Uterus (tissue), 2 donors: ENCODE measurements at regions not wholly inside any gene's neighbourhood (a gene's known extent, or its start where the extent isn't known, plus 50 kb on each side); places are given as distances from the start of the nearest gene placed in this dataset.

Experiments used
- POLR2A ChIP-seq, 2 donors: fragments of 450-650 bp; IDR thresholded peaks; one replicate each; pipeline ENCODE4 v1.6.1; 2016; ENCODE audit warnings: antibody characterized with exemption in 2 of 2, mild to moderate bottlenecking in 1 of 2, moderate library complexity in 1 of 2
- TF ChIP-seq, protein P1 (sequence below), 4 experiments: fragments of 200-600 bp in 2 of 4; fragments of 450-650 bp in 2 of 4; sonication (generic) in 2 of 4; IDR thresholded peaks; one replicate each; pipeline ENCODE4 v1.5.1; 2016 to 2019; ENCODE audit warnings: antibody characterized with exemption in 4 of 4, mild to moderate bottlenecking in 2 of 4, moderate library complexity in 1 of 4

- TF ChIP-seq, protein P1, sequence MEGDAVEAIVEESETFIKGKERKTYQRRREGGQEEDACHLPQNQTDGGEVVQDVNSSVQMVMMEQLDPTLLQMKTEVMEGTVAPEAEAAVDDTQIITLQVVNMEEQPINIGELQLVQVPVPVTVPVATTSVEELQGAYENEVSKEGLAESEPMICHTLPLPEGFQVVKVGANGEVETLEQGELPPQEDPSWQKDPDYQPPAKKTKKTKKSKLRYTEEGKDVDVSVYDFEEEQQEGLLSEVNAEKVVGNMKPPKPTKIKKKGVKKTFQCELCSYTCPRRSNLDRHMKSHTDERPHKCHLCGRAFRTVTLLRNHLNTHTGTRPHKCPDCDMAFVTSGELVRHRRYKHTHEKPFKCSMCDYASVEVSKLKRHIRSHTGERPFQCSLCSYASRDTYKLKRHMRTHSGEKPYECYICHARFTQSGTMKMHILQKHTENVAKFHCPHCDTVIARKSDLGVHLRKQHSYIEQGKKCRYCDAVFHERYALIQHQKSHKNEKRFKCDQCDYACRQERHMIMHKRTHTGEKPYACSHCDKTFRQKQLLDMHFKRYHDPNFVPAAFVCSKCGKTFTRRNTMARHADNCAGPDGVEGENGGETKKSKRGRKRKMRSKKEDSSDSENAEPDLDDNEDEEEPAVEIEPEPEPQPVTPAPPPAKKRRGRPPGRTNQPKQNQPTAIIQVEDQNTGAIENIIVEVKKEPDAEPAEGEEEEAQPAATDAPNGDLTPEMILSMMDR (IDR thresholded peaks at IDR 0.05): no peak
- TF ChIP-seq POLR2A (IDR thresholded peaks at IDR 0.05): no peak
Measured at GRCh38 chr6:18053555-18054445, 66.4 kb upstream of the KIF13A start.
